GM23338 (cell line): ENCODE measurements at regions not wholly inside any gene's neighbourhood (a gene's known extent, or its start where the extent isn't known, plus 50 kb on each side); places are given as distances from the start of the nearest gene placed in this dataset.

Experiments
- ATAC-seq: fragments of 200-7000 bp; cut with Tn5 transposase; 3 replicates; pipeline ENCODE4 v1.9.1; 2020
- DNase-seq: peaks from one replicate; pipeline ENCODE4 v3.0.0-alpha.2; 2015; ENCODE audit warnings: low spot score
- H2AFZ ChIP-seq: fragments of 200-600 bp; sonication (generic); 2 replicates; pipeline ENCODE4 v1.8.0; 2016; ENCODE audit warnings: antibody characterized with exemption, mild to moderate bottlenecking, moderate library complexity
- H3F3A ChIP-seq: fragments of 200-600 bp; sonication (generic); replicated peaks from 2 replicates; pipeline ENCODE4 v1.8.0; 2017; ENCODE audit warnings: antibody characterized with exemption, mixed run types, low read depth
- H3K27ac ChIP-seq: fragments of 200-600 bp; sonication (generic); 2 replicates; pipeline ENCODE4 v1.6.1; 2016; ENCODE audit warnings: low read depth
- H3K27me3 ChIP-seq: fragments of 200-600 bp; sonication (generic); 2 replicates; pipeline ENCODE4 v1.8.0; 2016; ENCODE audit warnings: mild to moderate bottlenecking, mixed run types, moderate library complexity; ENCODE audit not compliant: insufficient read depth
- H3K36me3 ChIP-seq: fragments of 200-600 bp; sonication (generic); 2 replicates; pipeline ENCODE4 v1.8.0; 2016; ENCODE audit warnings: mild to moderate bottlenecking; ENCODE audit not compliant: insufficient read depth
- H3K4me1 ChIP-seq: fragments of 200-600 bp; sonication (generic); 2 replicates; pipeline ENCODE4 v1.8.0; 2016; ENCODE audit warnings: mild to moderate bottlenecking, moderate library complexity; ENCODE audit not compliant: insufficient read depth
- H3K4me2 ChIP-seq: fragments of 200-600 bp; sonication (generic); 2 replicates; pipeline ENCODE4 v1.7.1; 2017; ENCODE audit warnings: mixed run types
- H3K4me3 ChIP-seq: fragments of 200-600 bp; sonication (generic); 2 replicates; pipeline ENCODE4 v1.6.1; 2016; ENCODE audit warnings: mixed run types
- H3K79me2 ChIP-seq: fragments of 200-600 bp; sonication (generic); replicated peaks from 2 replicates; pipeline ENCODE4 v1.8.0; 2017; ENCODE audit warnings: mild to moderate bottlenecking; ENCODE audit not compliant: insufficient read depth
- H3K9me2 ChIP-seq: fragments of 200-600 bp; sonication (generic); 2 replicates; pipeline ENCODE4 v1.8.0; 2017; ENCODE audit not compliant: insufficient read depth
- H4K20me1 ChIP-seq: fragments of 200-600 bp; sonication (generic); replicated peaks from 2 replicates; pipeline ENCODE4 v1.8.0; 2017; ENCODE audit warnings: mild to moderate bottlenecking; ENCODE audit not compliant: insufficient read depth
- H3K27ac Mint-ChIP-seq: 2 replicates; pipeline ENCODE4 v1.8.0; 2020; ENCODE audit warnings: inconsistent platforms, mild to moderate bottlenecking, moderate library complexity, mixed read lengths
- H3K27me3 Mint-ChIP-seq: 3 replicates; pipeline ENCODE4 v1.8.0; 2022; ENCODE audit warnings: low read depth, mild to moderate bottlenecking, moderate library complexity, mixed read lengths, inconsistent platforms; ENCODE audit not compliant: insufficient read depth, poor library complexity
- H3K36me3 Mint-ChIP-seq: 3 replicates; pipeline ENCODE4 v1.8.0; 2021; ENCODE audit warnings: low read depth, mild to moderate bottlenecking, inconsistent platforms, moderate library complexity, mixed read lengths
- H3K4me1 Mint-ChIP-seq: 3 replicates; pipeline ENCODE4 v1.8.0; 2020; ENCODE audit warnings: mild to moderate bottlenecking, inconsistent platforms, mixed read lengths
- H3K4me3 Mint-ChIP-seq: 3 replicates; pipeline ENCODE4 v1.8.0; 2021; ENCODE audit warnings: moderate library complexity, mild to moderate bottlenecking, inconsistent platforms, mixed read lengths
- H3K9me3 Mint-ChIP-seq: 3 replicates; pipeline ENCODE4 v1.8.0; 2020; ENCODE audit warnings: moderate library complexity, mild to moderate bottlenecking, inconsistent platforms, mixed read lengths
- ZNF114 ChIP-seq: fragments of 250-450 bp; sonication (Bioruptor Pico); IDR thresholded peaks from 2 replicates; pipeline ENCODE4 v1.5.0; 2020; ENCODE audit warnings: mild to moderate bottlenecking, moderate library complexity
- TF ChIP-seq, protein P1 (sequence below): fragments of 250-450 bp; sonication (Bioruptor Pico); IDR thresholded peaks from 2 replicates; pipeline ENCODE4 v1.5.0; 2020; ENCODE audit warnings: mild to moderate bottlenecking, moderate library complexity
- TF ChIP-seq, protein P2 (sequence below): IDR thresholded peaks from 2 replicates; pipeline ENCODE4 v1.6.1; 2016; ENCODE audit warnings: antibody characterized with exemption
- TF ChIP-seq, protein P3 (sequence below), 2 experiments: fragments of 200-600 bp in 1 of 2; sonication (generic) in 1 of 2; conservative IDR thresholded peaks; 2 replicates each; pipeline versions ENCODE4 v1.5.1 to v1.6.1; 2016 to 2017; ENCODE audit warnings: antibody characterized with exemption in 2 of 2, low read depth in 2 of 2, mild to moderate bottlenecking in 2 of 2, moderate library complexity in 1 of 2
- TF ChIP-seq, protein P4 (sequence below): IDR thresholded peaks from one replicate; pipeline ENCODE4 v1.6.1; 2018; ENCODE audit warnings: antibody characterized with exemption; ENCODE audit not compliant: unreplicated experiment

DNA sequence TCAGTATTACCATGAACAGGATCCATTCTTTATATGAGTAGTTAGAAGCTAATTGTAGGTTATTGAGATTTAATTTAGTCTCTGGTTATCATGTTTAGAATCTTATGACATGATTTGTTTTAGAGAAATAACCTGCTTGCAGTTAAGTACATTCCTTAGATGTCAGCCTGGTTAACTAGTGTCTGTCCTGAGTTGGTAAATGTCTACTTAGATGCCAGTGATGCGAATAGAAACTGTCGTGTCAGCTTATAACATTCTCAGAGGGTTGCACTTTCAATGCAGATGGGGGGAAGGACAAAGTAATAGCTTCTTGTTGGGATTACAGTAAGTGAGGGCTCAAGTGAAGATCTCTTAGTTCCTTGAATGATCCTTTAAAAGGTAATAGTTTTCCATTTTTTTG is 227.8 kb upstream of the SPRY1 start (continued):
- TF ChIP-seq, protein P1, sequence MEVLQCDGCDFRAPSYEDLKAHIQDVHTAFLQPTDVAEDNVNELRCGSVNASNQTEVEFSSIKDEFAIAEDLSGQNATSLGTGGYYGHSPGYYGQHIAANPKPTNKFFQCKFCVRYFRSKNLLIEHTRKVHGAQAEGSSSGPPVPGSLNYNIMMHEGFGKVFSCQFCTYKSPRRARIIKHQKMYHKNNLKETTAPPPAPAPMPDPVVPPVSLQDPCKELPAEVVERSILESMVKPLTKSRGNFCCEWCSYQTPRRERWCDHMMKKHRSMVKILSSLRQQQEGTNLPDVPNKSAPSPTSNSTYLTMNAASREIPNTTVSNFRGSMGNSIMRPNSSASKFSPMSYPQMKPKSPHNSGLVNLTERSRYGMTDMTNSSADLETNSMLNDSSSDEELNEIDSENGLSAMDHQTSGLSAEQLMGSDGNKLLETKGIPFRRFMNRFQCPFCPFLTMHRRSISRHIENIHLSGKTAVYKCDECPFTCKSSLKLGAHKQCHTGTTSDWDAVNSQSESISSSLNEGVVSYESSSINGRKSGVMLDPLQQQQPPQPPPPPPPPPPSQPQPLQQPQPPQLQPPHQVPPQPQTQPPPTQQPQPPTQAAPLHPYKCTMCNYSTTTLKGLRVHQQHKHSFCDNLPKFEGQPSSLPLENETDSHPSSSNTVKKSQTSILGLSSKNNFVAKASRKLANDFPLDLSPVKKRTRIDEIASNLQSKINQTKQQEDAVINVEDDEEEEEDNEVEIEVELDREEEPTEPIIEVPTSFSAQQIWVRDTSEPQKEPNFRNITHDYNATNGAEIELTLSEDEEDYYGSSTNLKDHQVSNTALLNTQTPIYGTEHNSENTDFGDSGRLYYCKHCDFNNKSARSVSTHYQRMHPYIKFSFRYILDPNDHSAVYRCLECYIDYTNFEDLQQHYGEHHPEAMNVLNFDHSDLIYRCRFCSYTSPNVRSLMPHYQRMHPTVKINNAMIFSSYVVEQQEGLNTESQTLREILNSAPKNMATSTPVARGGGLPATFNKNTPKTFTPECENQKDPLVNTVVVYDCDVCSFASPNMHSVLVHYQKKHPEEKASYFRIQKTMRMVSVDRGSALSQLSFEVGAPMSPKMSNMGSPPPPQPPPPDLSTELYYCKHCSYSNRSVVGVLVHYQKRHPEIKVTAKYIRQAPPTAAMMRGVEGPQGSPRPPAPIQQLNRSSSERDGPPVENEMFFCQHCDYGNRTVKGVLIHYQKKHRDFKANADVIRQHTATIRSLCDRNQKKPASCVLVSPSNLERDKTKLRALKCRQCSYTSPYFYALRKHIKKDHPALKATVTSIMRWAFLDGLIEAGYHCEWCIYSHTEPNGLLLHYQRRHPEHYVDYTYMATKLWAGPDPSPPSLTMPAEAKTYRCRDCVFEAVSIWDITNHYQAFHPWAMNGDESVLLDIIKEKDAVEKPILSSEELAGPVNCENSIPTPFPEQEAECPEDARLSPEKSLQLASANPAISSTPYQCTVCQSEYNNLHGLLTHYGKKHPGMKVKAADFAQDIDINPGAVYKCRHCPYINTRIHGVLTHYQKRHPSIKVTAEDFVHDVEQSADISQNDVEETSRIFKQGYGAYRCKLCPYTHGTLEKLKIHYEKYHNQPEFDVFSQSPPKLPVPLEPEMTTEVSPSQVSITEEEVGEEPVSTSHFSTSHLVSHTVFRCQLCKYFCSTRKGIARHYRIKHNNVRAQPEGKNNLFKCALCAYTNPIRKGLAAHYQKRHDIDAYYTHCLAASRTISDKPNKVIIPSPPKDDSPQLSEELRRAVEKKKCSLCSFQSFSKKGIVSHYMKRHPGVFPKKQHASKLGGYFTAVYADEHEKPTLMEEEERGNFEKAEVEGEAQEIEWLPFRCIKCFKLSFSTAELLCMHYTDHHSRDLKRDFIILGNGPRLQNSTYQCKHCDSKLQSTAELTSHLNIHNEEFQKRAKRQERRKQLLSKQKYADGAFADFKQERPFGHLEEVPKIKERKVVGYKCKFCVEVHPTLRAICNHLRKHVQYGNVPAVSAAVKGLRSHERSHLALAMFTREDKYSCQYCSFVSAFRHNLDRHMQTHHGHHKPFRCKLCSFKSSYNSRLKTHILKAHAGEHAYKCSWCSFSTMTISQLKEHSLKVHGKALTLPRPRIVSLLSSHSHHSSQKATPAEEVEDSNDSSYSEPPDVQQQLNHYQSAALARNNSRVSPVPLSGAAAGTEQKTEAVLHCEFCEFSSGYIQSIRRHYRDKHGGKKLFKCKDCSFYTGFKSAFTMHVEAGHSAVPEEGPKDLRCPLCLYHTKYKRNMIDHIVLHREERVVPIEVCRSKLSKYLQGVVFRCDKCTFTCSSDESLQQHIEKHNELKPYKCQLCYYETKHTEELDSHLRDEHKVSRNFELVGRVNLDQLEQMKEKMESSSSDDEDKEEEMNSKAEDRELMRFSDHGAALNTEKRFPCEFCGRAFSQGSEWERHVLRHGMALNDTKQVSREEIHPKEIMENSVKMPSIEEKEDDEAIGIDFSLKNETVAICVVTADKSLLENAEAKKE: no peak
- TF ChIP-seq, protein P2, sequence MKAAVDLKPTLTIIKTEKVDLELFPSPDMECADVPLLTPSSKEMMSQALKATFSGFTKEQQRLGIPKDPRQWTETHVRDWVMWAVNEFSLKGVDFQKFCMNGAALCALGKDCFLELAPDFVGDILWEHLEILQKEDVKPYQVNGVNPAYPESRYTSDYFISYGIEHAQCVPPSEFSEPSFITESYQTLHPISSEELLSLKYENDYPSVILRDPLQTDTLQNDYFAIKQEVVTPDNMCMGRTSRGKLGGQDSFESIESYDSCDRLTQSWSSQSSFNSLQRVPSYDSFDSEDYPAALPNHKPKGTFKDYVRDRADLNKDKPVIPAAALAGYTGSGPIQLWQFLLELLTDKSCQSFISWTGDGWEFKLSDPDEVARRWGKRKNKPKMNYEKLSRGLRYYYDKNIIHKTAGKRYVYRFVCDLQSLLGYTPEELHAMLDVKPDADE: no peak
- TF ChIP-seq, protein P3, sequence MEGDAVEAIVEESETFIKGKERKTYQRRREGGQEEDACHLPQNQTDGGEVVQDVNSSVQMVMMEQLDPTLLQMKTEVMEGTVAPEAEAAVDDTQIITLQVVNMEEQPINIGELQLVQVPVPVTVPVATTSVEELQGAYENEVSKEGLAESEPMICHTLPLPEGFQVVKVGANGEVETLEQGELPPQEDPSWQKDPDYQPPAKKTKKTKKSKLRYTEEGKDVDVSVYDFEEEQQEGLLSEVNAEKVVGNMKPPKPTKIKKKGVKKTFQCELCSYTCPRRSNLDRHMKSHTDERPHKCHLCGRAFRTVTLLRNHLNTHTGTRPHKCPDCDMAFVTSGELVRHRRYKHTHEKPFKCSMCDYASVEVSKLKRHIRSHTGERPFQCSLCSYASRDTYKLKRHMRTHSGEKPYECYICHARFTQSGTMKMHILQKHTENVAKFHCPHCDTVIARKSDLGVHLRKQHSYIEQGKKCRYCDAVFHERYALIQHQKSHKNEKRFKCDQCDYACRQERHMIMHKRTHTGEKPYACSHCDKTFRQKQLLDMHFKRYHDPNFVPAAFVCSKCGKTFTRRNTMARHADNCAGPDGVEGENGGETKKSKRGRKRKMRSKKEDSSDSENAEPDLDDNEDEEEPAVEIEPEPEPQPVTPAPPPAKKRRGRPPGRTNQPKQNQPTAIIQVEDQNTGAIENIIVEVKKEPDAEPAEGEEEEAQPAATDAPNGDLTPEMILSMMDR (conservative IDR thresholded peaks at IDR 0.05; ENCODE audit: low read depth in 2 of 2): no peak

DNA sequence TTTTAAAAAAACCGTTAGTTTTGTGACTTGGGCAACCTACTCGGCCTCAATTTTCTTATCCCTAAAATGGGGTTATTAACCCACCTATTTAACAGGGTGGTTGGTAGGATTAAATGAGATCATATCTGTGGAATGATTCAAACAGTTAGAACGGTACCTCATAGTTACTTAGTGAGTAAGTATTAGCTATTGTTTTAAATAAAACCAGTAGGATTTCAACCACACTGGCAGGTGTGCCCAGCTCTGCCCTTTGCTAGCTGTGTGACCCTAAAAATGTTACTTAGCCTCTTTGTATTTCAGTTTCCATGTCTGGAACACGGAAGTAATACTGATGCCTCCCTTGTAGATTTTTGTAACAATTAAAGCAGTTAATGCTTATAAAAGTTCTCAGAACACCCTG is 225.8 kb upstream of the SPRY1 start:
- H3K27me3 ChIP-seq: no peaks in the 10 kb centered on the region
- ATAC-seq (no peak), DNase-seq (no peak)
- Mint-ChIP-seq H3K9me3 (no peaks in the 10 kb centered on the region; the same call in 2 of the 3 replicates), H3K4me1 (peaks cover 3% of the 10 kb centered on the region; the same call in 2 of the 3 replicates), H3K27ac (no peak overlapping the region), H3K27me3 (no peaks in the 10 kb centered on the region), H3K36me3 (peaks cover 5% of the 10 kb centered on the region; the same call in 1 of the 3 replicates), H3K4me3 (no peak overlapping the region)
- no peak overlapping the region for H3K4me3 ChIP-seq
- no peaks in the 10 kb centered on the region for H3K79me2 ChIP-seq
- H2AFZ ChIP-seq: no peak overlapping the region
- no peaks in the 10 kb centered on the region for H3F3A ChIP-seq
- H3K9me2 ChIP-seq: no peaks in the 10 kb centered on the region
- no peak overlapping the region for H3K27ac ChIP-seq
- H4K20me1 ChIP-seq: no peaks in the 10 kb centered on the region
- H3K36me3 ChIP-seq: no peaks in the 10 kb centered on the region
- H3K4me2 ChIP-seq: no peak overlapping the region
- no peaks in the 10 kb centered on the region for H3K4me1 ChIP-seq
- TF ChIP-seq, protein P3 (conservative IDR thresholded peaks at IDR 0.05; ENCODE audit: low read depth in 2 of 2): no peak
- no peak for TF ChIP-seq ZNF114
- TF ChIP-seq, protein P4, sequence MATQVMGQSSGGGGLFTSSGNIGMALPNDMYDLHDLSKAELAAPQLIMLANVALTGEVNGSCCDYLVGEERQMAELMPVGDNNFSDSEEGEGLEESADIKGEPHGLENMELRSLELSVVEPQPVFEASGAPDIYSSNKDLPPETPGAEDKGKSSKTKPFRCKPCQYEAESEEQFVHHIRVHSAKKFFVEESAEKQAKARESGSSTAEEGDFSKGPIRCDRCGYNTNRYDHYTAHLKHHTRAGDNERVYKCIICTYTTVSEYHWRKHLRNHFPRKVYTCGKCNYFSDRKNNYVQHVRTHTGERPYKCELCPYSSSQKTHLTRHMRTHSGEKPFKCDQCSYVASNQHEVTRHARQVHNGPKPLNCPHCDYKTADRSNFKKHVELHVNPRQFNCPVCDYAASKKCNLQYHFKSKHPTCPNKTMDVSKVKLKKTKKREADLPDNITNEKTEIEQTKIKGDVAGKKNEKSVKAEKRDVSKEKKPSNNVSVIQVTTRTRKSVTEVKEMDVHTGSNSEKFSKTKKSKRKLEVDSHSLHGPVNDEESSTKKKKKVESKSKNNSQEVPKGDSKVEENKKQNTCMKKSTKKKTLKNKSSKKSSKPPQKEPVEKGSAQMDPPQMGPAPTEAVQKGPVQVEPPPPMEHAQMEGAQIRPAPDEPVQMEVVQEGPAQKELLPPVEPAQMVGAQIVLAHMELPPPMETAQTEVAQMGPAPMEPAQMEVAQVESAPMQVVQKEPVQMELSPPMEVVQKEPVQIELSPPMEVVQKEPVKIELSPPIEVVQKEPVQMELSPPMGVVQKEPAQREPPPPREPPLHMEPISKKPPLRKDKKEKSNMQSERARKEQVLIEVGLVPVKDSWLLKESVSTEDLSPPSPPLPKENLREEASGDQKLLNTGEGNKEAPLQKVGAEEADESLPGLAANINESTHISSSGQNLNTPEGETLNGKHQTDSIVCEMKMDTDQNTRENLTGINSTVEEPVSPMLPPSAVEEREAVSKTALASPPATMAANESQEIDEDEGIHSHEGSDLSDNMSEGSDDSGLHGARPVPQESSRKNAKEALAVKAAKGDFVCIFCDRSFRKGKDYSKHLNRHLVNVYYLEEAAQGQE: no peak
